ENCODE measurements at regions not wholly inside any gene's neighbourhood (a gene's known extent, or its start where the extent isn't known, plus 50 kb on each side); places are given as distances from the start of the nearest gene placed in this dataset.

- no peaks in the 10 kb centered on the region for H3K4me1 ChIP-seq (ENCODE audit: control insufficient read depth, insufficient read depth, low read length)
- ChIA-PET CTCF (no interaction called here), POLR2A (no interaction called here)
- no peaks in the 10 kb centered on the region for H3K36me3 ChIP-seq (ENCODE audit: control insufficient read depth in 2 of 2, insufficient read depth in 1 of 2, low read length in 2 of 2)
- no peaks in the 10 kb centered on the region for H3K9me3 ChIP-seq (ENCODE audit: control insufficient read depth, insufficient read depth, low read depth, low read length)
- TF ChIP-seq ZNF558 (tag by site-specific recombination; IDR thresholded peaks at IDR 0.05) (no peak), ZFP41 (tag by site-specific recombination; IDR thresholded peaks at IDR 0.05; ENCODE audit: borderline replicate concordance) (no peak), SALL2 (tag by site-specific recombination; IDR thresholded peaks at IDR 0.05; ENCODE audit: borderline replicate concordance) (no peak), ZNF488 (tag by site-specific recombination; IDR thresholded peaks at IDR 0.05) (no peak), ZNF785 (tag by site-specific recombination; IDR thresholded peaks at IDR 0.05) (no peak), GLI2 (tag by site-specific recombination; IDR thresholded peaks at IDR 0.05; ENCODE audit: borderline replicate concordance, low read depth) (no peak), REST (tag by site-specific recombination; IDR thresholded peaks at IDR 0.05) (no peak), ZSCAN16 (tag by site-specific recombination; IDR thresholded peaks at IDR 0.05) (no peak)
- no peak overlapping the region for H3K27ac ChIP-seq (ENCODE audit: extremely low read depth, low read depth, low read length)
- H3K4me3 ChIP-seq (ENCODE audit: low read depth, low read length), result no peak overlapping the region
Measured at GRCh38 chr13:107961849-107962608, 253.3 kb downstream of the LIG4 start.

GRCh38 chr13:107960301-107960700 lies 255.0 kb downstream of the LIG4 start:
- H3K36me3 ChIP-seq (ENCODE audit: control insufficient read depth in 2 of 2, insufficient read depth in 1 of 2, low read length in 2 of 2), result no peaks in the 10 kb centered on the region
- POLR2A ChIA-PET, result no interaction called here
- H3K4me1 ChIP-seq (ENCODE audit: control insufficient read depth, insufficient read depth, low read length), result no peaks in the 10 kb centered on the region
- no peak overlapping the region for H3K4me3 ChIP-seq (ENCODE audit: low read depth, low read length)
- CTCF ChIA-PET, result interaction anchor here (0.7 kb wide), 1 partner anchor 1320 kb away, joined by 4 read pairs; no protein-coding TSS in a partner anchor
- H3K27ac ChIP-seq (ENCODE audit: extremely low read depth, low read depth, low read length), result no peak overlapping the region
- TF ChIP-seq BCL11A (tag by site-specific recombination; IDR thresholded peaks at IDR 0.05; ENCODE audit: low read depth) (no peak), ZNF621 (tag by site-specific recombination; IDR thresholded peaks at IDR 0.05) (no peak)
- H3K9me3 ChIP-seq (ENCODE audit: control insufficient read depth, insufficient read depth, low read depth, low read length), result no peaks in the 10 kb centered on the region

- Histone ChIP-seq H3K4me1 (ENCODE audit: control insufficient read depth, insufficient read depth, low read length) (no peaks in the 10 kb centered on the region), H3K4me3 (ENCODE audit: low read depth, low read length) (no peak overlapping the region), H3K36me3 (ENCODE audit: control insufficient read depth in 2 of 2, insufficient read depth in 1 of 2, low read length in 2 of 2) (no peaks in the 10 kb centered on the region), H3K27ac (ENCODE audit: extremely low read depth, low read depth, low read length) (no peak overlapping the region), H3K9me3 (ENCODE audit: control insufficient read depth, insufficient read depth, low read depth, low read length) (no peaks in the 10 kb centered on the region)
- CTCF ChIA-PET, result no interaction called here
- POLR2A ChIA-PET, result no interaction called here
- no peak for TF ChIP-seq ZNF114 (tag by site-specific recombination; IDR thresholded peaks at IDR 0.05)
- no peak for TF ChIP-seq ZNF560 (tag by site-specific recombination; IDR thresholded peaks at IDR 0.05; ENCODE audit: borderline replicate concordance)
- no peak for TF ChIP-seq SP2 (tag by site-specific recombination; IDR thresholded peaks at IDR 0.05)
- no peak for TF ChIP-seq ZNF571 (tag by site-specific recombination; IDR thresholded peaks at IDR 0.05)
- no peak for TF ChIP-seq ZNF621 (tag by site-specific recombination; IDR thresholded peaks at IDR 0.05)
- no peak for TF ChIP-seq ZNF521 (tag by site-specific recombination; IDR thresholded peaks at IDR 0.05)
- TF ChIP-seq ZBTB17 (tag by site-specific recombination; IDR thresholded peaks at IDR 0.05), result no peak
- no peak for TF ChIP-seq ZNF394 (tag by site-specific recombination; IDR thresholded peaks at IDR 0.05; ENCODE audit: borderline replicate concordance)
- no peak for TF ChIP-seq ZNF146 (tag by site-specific recombination; IDR thresholded peaks at IDR 0.05)
- TF ChIP-seq HOXA7 (CRISPR knock-in tag; IDR thresholded peaks at IDR 0.05; ENCODE audit: borderline replicate concordance), result no peak
- no peak for TF ChIP-seq ZNF658 (tag by site-specific recombination; IDR thresholded peaks at IDR 0.05)
- no peak for TF ChIP-seq ZNF791 (tag by site-specific recombination; IDR thresholded peaks at IDR 0.05)
Measured at GRCh38 chr13:107956889-107957288, 258.4 kb downstream of the LIG4 start.
